Mammary epithelial cell (primary cell): ENCODE measurements at regions not wholly inside any gene's neighbourhood (a gene's known extent, or its start where the extent isn't known, plus 50 kb on each side); places are given as distances from the start of the nearest gene placed in this dataset.

Experiments used
- EZH2 ChIP-seq: IDR thresholded peaks from 2 replicates; pipeline ENCODE4 v1.6.1; 2012; ENCODE audit warnings: low read length, inconsistent platforms, borderline replicate concordance
- TF ChIP-seq, protein P1 (sequence below), 2 donors: IDR thresholded peaks in 1 of 2; conservative IDR thresholded peaks in 1 of 2; 2 replicates each; pipeline ENCODE4 v1.5.1; 2011 to 2012; ENCODE audit warnings: inconsistent platforms in 2 of 2, low read length in 2 of 2, mild to moderate bottlenecking in 2 of 2, control low read depth in 1 of 2, low read depth in 1 of 2; ENCODE audit not compliant: insufficient read depth in 1 of 2; ENCODE audit errors: extremely low read depth in 1 of 2

DNA sequence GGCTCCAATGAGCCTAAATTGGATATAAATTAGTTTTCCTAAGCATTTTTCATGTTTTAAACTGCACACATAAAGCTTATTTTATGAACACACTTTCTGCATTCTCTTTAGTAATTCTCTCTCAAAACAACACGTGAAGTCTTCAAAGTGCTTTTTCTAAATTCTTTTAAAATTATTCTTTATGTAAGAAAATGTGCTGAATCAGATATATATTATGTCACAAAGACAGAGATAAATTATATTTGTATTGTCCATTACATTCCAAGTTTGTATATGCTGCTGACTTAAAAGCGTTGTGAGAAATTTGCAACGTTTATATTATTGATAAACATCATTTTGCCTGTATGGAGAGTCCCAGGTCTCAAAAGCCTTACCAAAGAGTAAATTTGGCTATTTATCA is 465.2 kb downstream of the BCAT1 start:
- TF ChIP-seq, protein P1, sequence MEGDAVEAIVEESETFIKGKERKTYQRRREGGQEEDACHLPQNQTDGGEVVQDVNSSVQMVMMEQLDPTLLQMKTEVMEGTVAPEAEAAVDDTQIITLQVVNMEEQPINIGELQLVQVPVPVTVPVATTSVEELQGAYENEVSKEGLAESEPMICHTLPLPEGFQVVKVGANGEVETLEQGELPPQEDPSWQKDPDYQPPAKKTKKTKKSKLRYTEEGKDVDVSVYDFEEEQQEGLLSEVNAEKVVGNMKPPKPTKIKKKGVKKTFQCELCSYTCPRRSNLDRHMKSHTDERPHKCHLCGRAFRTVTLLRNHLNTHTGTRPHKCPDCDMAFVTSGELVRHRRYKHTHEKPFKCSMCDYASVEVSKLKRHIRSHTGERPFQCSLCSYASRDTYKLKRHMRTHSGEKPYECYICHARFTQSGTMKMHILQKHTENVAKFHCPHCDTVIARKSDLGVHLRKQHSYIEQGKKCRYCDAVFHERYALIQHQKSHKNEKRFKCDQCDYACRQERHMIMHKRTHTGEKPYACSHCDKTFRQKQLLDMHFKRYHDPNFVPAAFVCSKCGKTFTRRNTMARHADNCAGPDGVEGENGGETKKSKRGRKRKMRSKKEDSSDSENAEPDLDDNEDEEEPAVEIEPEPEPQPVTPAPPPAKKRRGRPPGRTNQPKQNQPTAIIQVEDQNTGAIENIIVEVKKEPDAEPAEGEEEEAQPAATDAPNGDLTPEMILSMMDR (conservative IDR thresholded peaks at IDR 0.05 in 1 of 2, IDR thresholded peaks at IDR 0.05 in 1 of 2; ENCODE audit: extremely low read depth in 1 of 2, insufficient read depth in 1 of 2, low read depth in 1 of 2, low read length in 2 of 2), result no peak
- TF ChIP-seq EZH2, result no peak
